Peyer's patch (tissue), 4 donors: ENCODE measurements at regions not wholly inside any gene's neighbourhood (a gene's known extent, or its start where the extent isn't known, plus 50 kb on each side); places are given as distances from the start of the nearest gene placed in this dataset.

Experiments used
- CTCF ChIP-seq, 6 experiments: fragments of 450-650 bp in 4 of 6; fragments of 200-600 bp in 2 of 6; sonication (generic) in 1 of 6; IDR thresholded peaks; one replicate each; pipeline ENCODE4 v1.5.1; 2017 to 2019; ENCODE audit warnings: antibody characterized with exemption in 6 of 6, mild to moderate bottlenecking in 3 of 6, moderate library complexity in 1 of 6
- POLR2A ChIP-seq, 2 donors: fragments of 450-650 bp; IDR thresholded peaks; one replicate each; pipeline ENCODE4 v1.5.1; 2017; ENCODE audit warnings: antibody characterized with exemption in 2 of 2, mild to moderate bottlenecking in 2 of 2, moderate library complexity in 2 of 2

DNA sequence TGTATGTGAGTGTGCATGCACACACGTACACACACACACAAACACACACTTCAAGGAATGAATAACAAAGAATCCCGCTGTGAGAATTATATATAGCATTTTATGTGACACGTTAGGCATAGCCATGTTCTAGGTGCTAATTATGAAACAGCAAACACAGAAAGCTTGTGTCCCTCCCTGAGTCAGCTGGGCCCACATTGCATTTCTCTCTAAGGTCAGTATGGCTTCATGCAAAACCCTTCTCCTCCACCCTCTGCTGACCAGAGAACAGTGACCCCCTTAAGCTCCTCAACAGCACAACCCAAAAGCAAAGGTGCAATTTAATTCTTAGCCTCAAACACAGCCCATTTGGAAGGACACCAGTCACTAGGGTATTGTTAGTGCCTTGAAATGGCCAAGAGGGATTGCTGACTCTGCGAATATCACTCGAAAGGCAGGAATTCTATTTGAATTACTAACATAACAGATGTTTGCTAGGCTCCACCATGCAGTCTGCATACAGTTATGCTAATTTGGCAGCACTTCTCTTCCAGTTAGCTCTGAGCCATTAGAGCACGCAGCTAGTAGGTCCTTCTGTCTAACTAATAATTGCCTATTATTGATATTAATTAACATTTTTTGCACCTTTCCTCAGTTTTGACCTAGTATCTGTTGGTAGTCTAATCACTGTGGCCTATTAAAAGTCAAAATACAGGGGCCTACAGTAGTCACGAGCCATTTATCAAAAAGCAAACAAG, 149.0 kb downstream of the LNPK start:
- TF ChIP-seq POLR2A (IDR thresholded peaks at IDR 0.05), result no peak
- TF ChIP-seq CTCF (IDR thresholded peaks at IDR 0.05), result no peak
